Gastrocnemius medialis (tissue), 4 donors: ENCODE measurements at regions not wholly inside any gene's neighbourhood (a gene's known extent, or its start where the extent isn't known, plus 50 kb on each side); places are given as distances from the start of the nearest gene placed in this dataset.

Source experiments
- CTCF ChIP-seq, 5 experiments: fragments of 450-650 bp in 3 of 5; fragments of 200-600 bp in 2 of 5; sonication (generic) in 2 of 5; IDR thresholded peaks in 4 of 5; conservative IDR thresholded peaks in 1 of 5; 1 replicate in 4 of 5; 2 replicates in 1 of 5; pipeline ENCODE4 v1.5.1; 2016 to 2019; ENCODE audit warnings: antibody characterized with exemption in 5 of 5, mild to moderate bottlenecking in 3 of 5, moderate library complexity in 3 of 5
- POLR2A ChIP-seq, 2 donors: fragments of 450-650 bp; IDR thresholded peaks; one replicate each; pipeline ENCODE4 v1.6.1; 2017; ENCODE audit warnings: antibody characterized with exemption in 2 of 2, mild to moderate bottlenecking in 2 of 2, moderate library complexity in 2 of 2

- TF ChIP-seq POLR2A (IDR thresholded peaks at IDR 0.05) (no peak), CTCF (IDR thresholded peaks at IDR 0.05 in 4 of 5, conservative IDR thresholded peaks at IDR 0.05 in 1 of 5) (no peak)
These were observed 50.7 kb upstream of the BTG1 start for GRCh38 chr12:92196368-92196767.
